Cardiac muscle cell (in vitro differentiated cells and primary cell): ENCODE measurements at regions not wholly inside any gene's neighbourhood (a gene's known extent, or its start where the extent isn't known, plus 50 kb on each side); places are given as distances from the start of the nearest gene placed in this dataset.

Source experiments
- DNase-seq, 2 donors: peaks; one replicate each; pipeline versions ENCODE4 v3.0.0 to v3.0.0-alpha.2; 2010 to 2017; ENCODE audit warnings: low read depth in 1 of 2, low spot score in 1 of 2
- H3K27ac ChIP-seq: fragments of 200-600 bp; sonication (generic); 2 replicates; pipeline ENCODE4 v1.5.1; 2016
- H3K27me3 ChIP-seq: fragments of 200-600 bp; sonication (generic); 2 replicates; pipeline ENCODE4 v1.6.0; 2016; ENCODE audit warnings: control low read depth
- H3K36me3 ChIP-seq: fragments of 200-600 bp; sonication (generic); 2 replicates; pipeline ENCODE4 v1.5.1; 2016; ENCODE audit warnings: control low read depth
- H3K4me1 ChIP-seq: fragments of 200-600 bp; sonication (generic); 2 replicates; pipeline ENCODE4 v1.8.1; 2017; ENCODE audit warnings: low read depth, mild to moderate bottlenecking, mixed run types
- H3K4me3 ChIP-seq: fragments of 200-600 bp; sonication (generic); 2 replicates; pipeline ENCODE4 v1.5.1; 2016; ENCODE audit warnings: mild to moderate bottlenecking
- H3K9me3 ChIP-seq: fragments of 200-600 bp; sonication (generic); 2 replicates; pipeline ENCODE4 v1.5.1; 2017; ENCODE audit warnings: low read depth, mild to moderate bottlenecking, control low read depth
- CTCF ChIP-seq: IDR thresholded peaks from 2 replicates; pipeline ENCODE4 v1.5.1; 2012; ENCODE audit warnings: low read depth, mild to moderate bottlenecking, low read length

- Histone ChIP-seq H3K36me3 (no peaks in the 10 kb centered on the region), H3K4me1 (no peaks in the 10 kb centered on the region), H3K9me3 (no peaks in the 10 kb centered on the region), H3K4me3 (no peak overlapping the region), H3K27ac (no peak overlapping the region), H3K27me3 (no peaks in the 10 kb centered on the region)
- no peak for DNase-seq
- no peak for TF ChIP-seq CTCF
Observed at GRCh38 chr3:72543246-72543645, 305.0 kb downstream of the SHQ1 start.

GRCh38 chr3:72542781-72543180, 305.5 kb downstream of the SHQ1 start:
- no peak overlapping the region for H3K4me3 ChIP-seq
- no peak overlapping the region for H3K27ac ChIP-seq
- no peak for TF ChIP-seq CTCF
- H3K9me3 ChIP-seq: no peaks in the 10 kb centered on the region
- no peak for DNase-seq
- no peaks in the 10 kb centered on the region for H3K36me3 ChIP-seq
- H3K27me3 ChIP-seq: no peaks in the 10 kb centered on the region
- peaks cover 2% of the 10 kb centered on the region for H3K4me1 ChIP-seq

- Histone ChIP-seq H3K4me1 (peaks cover 23% of the 10 kb centered on the region), H3K36me3 (no peaks in the 10 kb centered on the region), H3K27ac (no peak overlapping the region), H3K9me3 (no peaks in the 10 kb centered on the region), H3K27me3 (no peaks in the 10 kb centered on the region), H3K4me3 (no peak overlapping the region)
- no peak for TF ChIP-seq CTCF
- DNase-seq: no peak
Observed at GRCh38 chr3:72539856-72540255, 308.4 kb downstream of the SHQ1 start.

GRCh38 chr3:72538070-72538745, 310.0 kb downstream of the SHQ1 start:
- DNase-seq: no peak
- Histone ChIP-seq H3K27ac (no peak overlapping the region), H3K4me1 (peaks cover 23% of the 10 kb centered on the region), H3K4me3 (no peak overlapping the region), H3K27me3 (no peaks in the 10 kb centered on the region), H3K9me3 (no peaks in the 10 kb centered on the region), H3K36me3 (no peaks in the 10 kb centered on the region)
- TF ChIP-seq CTCF: no peak

- Histone ChIP-seq H3K4me1 (peaks cover 23% of the 10 kb centered on the region), H3K27ac (no peak overlapping the region), H3K4me3 (no peak overlapping the region), H3K27me3 (no peaks in the 10 kb centered on the region), H3K9me3 (no peaks in the 10 kb centered on the region), H3K36me3 (no peaks in the 10 kb centered on the region)
- DNase-seq: no peak
- TF ChIP-seq CTCF: no peak
Observed at GRCh38 chr3:72537448-72537847, 310.8 kb downstream of the SHQ1 start.
